Lung microvascular endothelial cell (primary cell): ENCODE measurements at regions not wholly inside any gene's neighbourhood (a gene's known extent, or its start where the extent isn't known, plus 50 kb on each side); places are given as distances from the start of the nearest gene placed in this dataset.
"Not testable (repeated sequence)": the region's sequence is repeated elsewhere in the genome, so short reads cannot be mapped to it uniquely, and the experiment has no call there.

ENCODE experiments used
- DNase-seq, 2 donors: peaks; one replicate each; pipeline versions ENCODE4 v3.0.0 to v3.0.0-alpha.2; 2010; ENCODE audit warnings: low read depth in 2 of 2

- DNase-seq: no peak
Observed at GRCh38 chr22:27051407-27051806, 394.0 kb downstream of the MIAT start.

- no peak for DNase-seq
Observed at GRCh38 chr22:27057717-27058116, 400.3 kb downstream of the MIAT start.

GRCh38 chr22:27060190-27060589 lies 402.8 kb downstream of the MIAT start:
- no peak for DNase-seq

- no peak for DNase-seq
Observed at GRCh38 chr22:27062910-27063309, 405.5 kb downstream of the MIAT start.

- DNase-seq: no peak
Observed at GRCh38 chr22:27063406-27063805, 406.0 kb downstream of the MIAT start.

- DNase-seq: no peak
Observed at GRCh38 chr22:27063841-27064240, 406.5 kb downstream of the MIAT start.

- no peak for DNase-seq
Observed at GRCh38 chr22:27064386-27064785, 407.0 kb downstream of the MIAT start.

GRCh38 chr22:27065279-27065678 lies 407.9 kb downstream of the MIAT start:
- DNase-seq: no peak

GRCh38 chr22:27066856-27067255 lies 409.5 kb downstream of the MIAT start:
- DNase-seq: no peak

GRCh38 chr22:27068121-27068520 lies 410.7 kb downstream of the MIAT start:
- no peak for DNase-seq

GRCh38 chr22:27070594-27070993 lies 413.2 kb downstream of the MIAT start:
- no peak for DNase-seq

- no peak for DNase-seq
Observed at GRCh38 chr22:27073601-27074425, 416.4 kb downstream of the MIAT start.

- no peak for DNase-seq
Observed at GRCh38 chr22:27075028-27075678, 417.8 kb downstream of the MIAT start.

- DNase-seq: no peak
Observed at GRCh38 chr22:27075891-27076290, 418.5 kb downstream of the MIAT start.

- DNase-seq: not testable (repeated sequence)
Observed at GRCh38 chr22:27078064-27078463, 420.7 kb downstream of the MIAT start.

GRCh38 chr22:27080036-27080578 lies 422.7 kb downstream of the MIAT start:
- DNase-seq: no peak

- no peak for DNase-seq
Observed at GRCh38 chr22:27080863-27081262, 423.5 kb downstream of the MIAT start.

GRCh38 chr22:27083610-27084009 lies 426.2 kb downstream of the MIAT start:
- DNase-seq: no peak

- no peak for DNase-seq
Observed at GRCh38 chr22:27084130-27084529, 426.7 kb downstream of the MIAT start.

- no peak for DNase-seq
Observed at GRCh38 chr22:27086080-27087044, 429.0 kb downstream of the MIAT start.

- no peak for DNase-seq
Observed at GRCh38 chr22:27087051-27087450, 429.7 kb downstream of the MIAT start.

- DNase-seq: no peak
Observed at GRCh38 chr22:27088026-27088425, 430.6 kb downstream of the MIAT start.
